ENCODE measurements at regions not wholly inside any gene's neighbourhood (a gene's known extent, or its start where the extent isn't known, plus 50 kb on each side); places are given as distances from the start of the nearest gene placed in this dataset.

GRCh38 chr5:57012511-57012910, 60.6 kb upstream of the MIER3 start:
- H3K4me1 Mint-ChIP-seq (ENCODE audit: low read depth, unreplicated experiment), result no peaks in the 10 kb centered on the region
- TF ChIP-seq CTCF (IDR thresholded peaks at IDR 0.05; ENCODE audit: partially characterized antibody, unreplicated experiment), result no peak
- H3K27me3 Mint-ChIP-seq (ENCODE audit: unreplicated experiment), result no peaks in the 10 kb centered on the region
- H3K9me3 Mint-ChIP-seq (ENCODE audit: unreplicated experiment), result no peaks in the 10 kb centered on the region
- no peak overlapping the region for H3K27ac Mint-ChIP-seq (ENCODE audit: unreplicated experiment)
- no peak overlapping the region for H3K4me3 Mint-ChIP-seq (ENCODE audit: unreplicated experiment)
- DNase-seq, result no peak
- H3K36me3 Mint-ChIP-seq (ENCODE audit: unreplicated experiment), result no peaks in the 10 kb centered on the region

GRCh38 chr5:57025961-57026360, 74.0 kb upstream of the MIER3 start:
- H3K9me3 Mint-ChIP-seq (ENCODE audit: unreplicated experiment), result no peaks in the 10 kb centered on the region
- no peak for TF ChIP-seq CTCF (IDR thresholded peaks at IDR 0.05; ENCODE audit: partially characterized antibody, unreplicated experiment)
- DNase-seq, result no peak
- H3K4me3 Mint-ChIP-seq (ENCODE audit: unreplicated experiment), result no peak overlapping the region
- no peaks in the 10 kb centered on the region for H3K4me1 Mint-ChIP-seq (ENCODE audit: low read depth, unreplicated experiment)
- no peaks in the 10 kb centered on the region for H3K27me3 Mint-ChIP-seq (ENCODE audit: unreplicated experiment)
- H3K36me3 Mint-ChIP-seq (ENCODE audit: unreplicated experiment), result peaks cover 5% of the 10 kb centered on the region
- H3K27ac Mint-ChIP-seq (ENCODE audit: unreplicated experiment), result no peak overlapping the region

GRCh38 chr5:57028161-57028560, 76.2 kb upstream of the MIER3 start:
- no peak for DNase-seq
- no peak overlapping the region for H3K4me3 Mint-ChIP-seq (ENCODE audit: unreplicated experiment)
- no peak for TF ChIP-seq CTCF (IDR thresholded peaks at IDR 0.05; ENCODE audit: partially characterized antibody, unreplicated experiment)
- no peaks in the 10 kb centered on the region for H3K9me3 Mint-ChIP-seq (ENCODE audit: unreplicated experiment)
- peaks cover 5% of the 10 kb centered on the region for H3K36me3 Mint-ChIP-seq (ENCODE audit: unreplicated experiment)
- H3K27ac Mint-ChIP-seq (ENCODE audit: unreplicated experiment), result no peak overlapping the region
- H3K27me3 Mint-ChIP-seq (ENCODE audit: unreplicated experiment), result no peaks in the 10 kb centered on the region
- peaks cover 6% of the 10 kb centered on the region for H3K4me1 Mint-ChIP-seq (ENCODE audit: low read depth, unreplicated experiment)

GRCh38 chr5:57032151-57032551, 80.2 kb upstream of the MIER3 start:
- H3K4me1 Mint-ChIP-seq (ENCODE audit: low read depth, unreplicated experiment), result peaks cover 6% of the 10 kb centered on the region
- no peaks in the 10 kb centered on the region for H3K27me3 Mint-ChIP-seq (ENCODE audit: unreplicated experiment)
- no peaks in the 10 kb centered on the region for H3K9me3 Mint-ChIP-seq (ENCODE audit: unreplicated experiment)
- no peak for TF ChIP-seq CTCF (IDR thresholded peaks at IDR 0.05; ENCODE audit: partially characterized antibody, unreplicated experiment)
- DNase-seq, result no peak
- no peak overlapping the region for H3K27ac Mint-ChIP-seq (ENCODE audit: unreplicated experiment)
- H3K4me3 Mint-ChIP-seq (ENCODE audit: unreplicated experiment), result no peak overlapping the region
- H3K36me3 Mint-ChIP-seq (ENCODE audit: unreplicated experiment), result no peaks in the 10 kb centered on the region

- Mint-ChIP-seq H3K27me3 (ENCODE audit: unreplicated experiment) (no peaks in the 10 kb centered on the region), H3K4me1 (ENCODE audit: low read depth, unreplicated experiment) (peaks cover 6% of the 10 kb centered on the region), H3K9me3 (ENCODE audit: unreplicated experiment) (no peaks in the 10 kb centered on the region), H3K4me3 (ENCODE audit: unreplicated experiment) (no peak overlapping the region), H3K36me3 (ENCODE audit: unreplicated experiment) (no peaks in the 10 kb centered on the region), H3K27ac (ENCODE audit: unreplicated experiment) (no peak overlapping the region)
- TF ChIP-seq CTCF (IDR thresholded peaks at IDR 0.05; ENCODE audit: partially characterized antibody, unreplicated experiment), result no peak
- no peak for DNase-seq
Measured at GRCh38 chr5:57033103-57033502, 81.2 kb upstream of the MIER3 start.

Data from glutamatergic neuron (in vitro differentiated cells).